Bronchial epithelial cell (primary cell): ENCODE measurements at regions not wholly inside any gene's neighbourhood (a gene's known extent, or its start where the extent isn't known, plus 50 kb on each side); places are given as distances from the start of the nearest gene placed in this dataset.

ENCODE experiments used
- DNase-seq: peaks from one replicate; pipeline ENCODE4 v3.0.0-alpha.2; 2010; ENCODE audit warnings: low read depth
- FAIRE-seq: peaks from 2 replicates; lab custom pipeline; 2011; peaks lifted over from hg19 to GRCh38; lab: Jason Lieb, UNC
- H3K27me3 ChIP-seq: 2 replicates; pipeline ENCODE4 v1.5.1; 2011; ENCODE audit warnings: low read length; ENCODE audit not compliant: control insufficient read depth, insufficient read depth
- H3K36me3 ChIP-seq: 2 replicates; pipeline ENCODE4 v1.5.1; 2011; ENCODE audit warnings: low read length; ENCODE audit not compliant: control insufficient read depth, insufficient read depth
- H3K4me3 ChIP-seq: 2 replicates; pipeline ENCODE4 v1.5.1; 2011; ENCODE audit warnings: mild to moderate bottlenecking, low read depth, low read length, control low read depth
- CTCF ChIP-seq: IDR thresholded peaks from 2 replicates; pipeline ENCODE4 v1.5.1; 2011; ENCODE audit warnings: mild to moderate bottlenecking, moderate library complexity, low read length, control low read depth, inconsistent platforms; ENCODE audit not compliant: insufficient read depth, severe bottlenecking

- H3K27me3 ChIP-seq, result peaks cover 6% of the 10 kb centered on the region
- FAIRE-seq (peak; percentile 58), DNase-seq (peak; percentile 61)
- no peak for TF ChIP-seq CTCF
- no peaks in the 10 kb centered on the region for H3K36me3 ChIP-seq
- H3K4me3 ChIP-seq, result no peak overlapping the region
Observed at GRCh38 chr4:26032142-26032541, 118.1 kb downstream of the SMIM20 start.

- FAIRE-seq (peak; percentile 13), DNase-seq (peak; percentile 63)
- Histone ChIP-seq H3K27me3 (peaks cover 3% of the 10 kb centered on the region), H3K4me3 (no peak overlapping the region), H3K36me3 (no peaks in the 10 kb centered on the region)
- no peak for TF ChIP-seq CTCF
Observed at GRCh38 chr4:26032630-26033317, 118.8 kb downstream of the SMIM20 start.

GRCh38 chr4:26033389-26033788 lies 119.4 kb downstream of the SMIM20 start:
- Histone ChIP-seq H3K36me3 (no peaks in the 10 kb centered on the region), H3K4me3 (no peak overlapping the region), H3K27me3 (peaks cover 2% of the 10 kb centered on the region)
- FAIRE-seq (no peak), DNase-seq (no peak)
- no peak for TF ChIP-seq CTCF

- Histone ChIP-seq H3K27me3 (peaks cover 2% of the 10 kb centered on the region), H3K36me3 (no peaks in the 10 kb centered on the region), H3K4me3 (no peak overlapping the region)
- FAIRE-seq (no peak), DNase-seq (no peak)
- TF ChIP-seq CTCF, result no peak
Observed at GRCh38 chr4:26034849-26035248, 120.8 kb downstream of the SMIM20 start.

GRCh38 chr4:26035921-26036320 lies 121.9 kb downstream of the SMIM20 start:
- peak; percentile 13 for FAIRE-seq
- no peak for DNase-seq
- Histone ChIP-seq H3K27me3 (peaks cover 2% of the 10 kb centered on the region), H3K36me3 (no peaks in the 10 kb centered on the region), H3K4me3 (no peak overlapping the region)
- TF ChIP-seq CTCF, result no peak

GRCh38 chr4:26039639-26040359 lies 125.8 kb downstream of the SMIM20 start:
- no peaks in the 10 kb centered on the region for H3K36me3 ChIP-seq
- no peak for TF ChIP-seq CTCF
- no peak for FAIRE-seq
- no peak overlapping the region for H3K4me3 ChIP-seq
- peaks cover 2% of the 10 kb centered on the region for H3K27me3 ChIP-seq
- no peak for DNase-seq
